NT2/D1 (cell line): ENCODE measurements at regions not wholly inside any gene's neighbourhood (a gene's known extent, or its start where the extent isn't known, plus 50 kb on each side); places are given as distances from the start of the nearest gene placed in this dataset.

Source experiments
- YY1 ChIP-seq: IDR thresholded peaks from 2 replicates; pipeline ENCODE4 v1.6.1; 2011; ENCODE audit not compliant: insufficient read length, insufficient read depth
- ZNF274 ChIP-seq: IDR thresholded peaks from 2 replicates; pipeline ENCODE4 v1.6.1; 2011; ENCODE audit warnings: mild to moderate bottlenecking, low read depth, low read length

DNA sequence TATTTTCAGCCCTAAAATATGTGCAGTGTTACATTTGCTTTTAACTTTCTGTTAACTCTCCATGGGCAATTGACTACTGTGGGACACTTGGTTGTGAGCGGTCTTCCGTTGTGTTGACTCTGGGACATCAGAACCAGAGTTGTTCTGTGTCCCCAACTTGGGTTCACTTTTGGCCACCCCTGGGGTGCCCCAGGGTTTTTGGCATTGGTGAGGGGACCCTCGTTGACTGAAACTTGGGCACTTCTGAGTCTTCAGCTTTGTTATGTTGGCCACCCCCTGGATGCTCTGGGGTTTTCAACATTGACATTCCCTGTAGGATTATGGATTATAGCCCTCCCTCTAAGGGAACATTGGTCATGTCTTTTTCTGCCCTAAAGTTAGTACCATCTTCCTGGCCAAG, 57.1 kb downstream of the OR10H4 start:
- no peak for TF ChIP-seq YY1
- TF ChIP-seq ZNF274: no peak
